ENCODE measurements at regions not wholly inside any gene's neighbourhood (a gene's known extent, or its start where the extent isn't known, plus 50 kb on each side); places are given as distances from the start of the nearest gene placed in this dataset.

GRCh38 chr2:51218047-51218446 is 186.1 kb upstream of the NRXN1 start:
- no peaks in the 10 kb centered on the region for H3F3A ChIP-seq (ENCODE audit: insufficient read depth, low read depth)
- no peak for DNase-seq
- H3K4me1 ChIP-seq (replicated peaks; ENCODE audit: insufficient read depth): no peaks in the 10 kb centered on the region
- H3K9me3 ChIP-seq (ENCODE audit: insufficient read depth, low read depth): no peaks in the 10 kb centered on the region
- intact Hi-C loops (cut with micrococcal nuclease; ENCODE audit: unreplicated experiment): no loop called here
- H2AFZ ChIP-seq: no peak overlapping the region
- ChIA-PET CTCF (no interaction called here), POLR2A (ENCODE audit: unreplicated experiment) (no interaction called here)
- H3K27ac ChIP-seq: no peak overlapping the region
- H4K20me1 ChIP-seq (ENCODE audit: insufficient read depth): no peaks in the 10 kb centered on the region
- H3K79me2 ChIP-seq (ENCODE audit: low read depth): no peaks in the 10 kb centered on the region
- H3K36me3 ChIP-seq (ENCODE audit: low read depth): no peaks in the 10 kb centered on the region
- H3K27me3 ChIP-seq (ENCODE audit: insufficient read depth, low read depth): no peaks in the 10 kb centered on the region
- no peak overlapping the region for H3K4me3 ChIP-seq
- TF ChIP-seq CTCF (conservative IDR thresholded peaks at IDR 0.05) (no peak), EZH2 (IDR thresholded peaks at IDR 0.05; ENCODE audit: low read depth) (no peak)
- no peaks in the 10 kb centered on the region for H3K9me2 ChIP-seq (ENCODE audit: insufficient read depth)
- BruUV-seq (replicated peaks): no TSS peak
- H3K4me2 ChIP-seq: no peak overlapping the region

- POLR2A ChIA-PET (ENCODE audit: unreplicated experiment): no interaction called here
- DNase-seq: no peak
- H3K36me3 ChIP-seq (ENCODE audit: low read depth): no peaks in the 10 kb centered on the region
Measured at GRCh38 chr2:51213826-51214225, 181.9 kb upstream of the NRXN1 start.

GRCh38 chr2:51212374-51212773 is 180.4 kb upstream of the NRXN1 start:
- CTCF ChIA-PET: no interaction called here
- no peak overlapping the region for H2AFZ ChIP-seq
- no peaks in the 10 kb centered on the region for H3K4me1 ChIP-seq (replicated peaks; ENCODE audit: insufficient read depth)
- DNase-seq: no peak
- no peaks in the 10 kb centered on the region for H3K79me2 ChIP-seq (ENCODE audit: low read depth)
- no TSS peak for BruUV-seq (replicated peaks)
- H3K27ac ChIP-seq: no peak overlapping the region
- intact Hi-C loops (cut with micrococcal nuclease; ENCODE audit: unreplicated experiment): no loop called here
- H3K4me2 ChIP-seq: no peak overlapping the region
- no peaks in the 10 kb centered on the region for H3K27me3 ChIP-seq (ENCODE audit: insufficient read depth, low read depth)
- H3K9me3 ChIP-seq (ENCODE audit: insufficient read depth, low read depth): no peaks in the 10 kb centered on the region
- H3K36me3 ChIP-seq (ENCODE audit: low read depth): no peaks in the 10 kb centered on the region
- H3K4me3 ChIP-seq: no peak overlapping the region
- no peaks in the 10 kb centered on the region for H4K20me1 ChIP-seq (ENCODE audit: insufficient read depth)
- 0 out of 2 replicates have a peak, but pooled peaks cover 4% of the 10 kb centered on the region for H3K9me2 ChIP-seq (ENCODE audit: insufficient read depth)
- POLR2A ChIA-PET (ENCODE audit: unreplicated experiment): no interaction called here
- no peak for TF ChIP-seq CTCF (conservative IDR thresholded peaks at IDR 0.05)
- TF ChIP-seq EZH2 (IDR thresholded peaks at IDR 0.05; ENCODE audit: low read depth): no peak
- no peaks in the 10 kb centered on the region for H3F3A ChIP-seq (ENCODE audit: insufficient read depth, low read depth)

More at GRCh38 chr2:51213826-51214225, 181.9 kb upstream of the NRXN1 start:
- Histone ChIP-seq H2AFZ (no peak overlapping the region), H3K4me3 (no peak overlapping the region), H3K4me1 (replicated peaks; ENCODE audit: insufficient read depth) (no peaks in the 10 kb centered on the region), H3K27ac (no peak overlapping the region), H3K4me2 (no peak overlapping the region), H3K27me3 (ENCODE audit: insufficient read depth, low read depth) (no peaks in the 10 kb centered on the region), H4K20me1 (ENCODE audit: insufficient read depth) (no peaks in the 10 kb centered on the region), H3K79me2 (ENCODE audit: low read depth) (no peaks in the 10 kb centered on the region), H3K9me2 (ENCODE audit: insufficient read depth) (0 out of 2 replicates have a peak, but pooled peaks cover 4% of the 10 kb centered on the region), H3K9me3 (ENCODE audit: insufficient read depth, low read depth) (no peaks in the 10 kb centered on the region), H3F3A (ENCODE audit: insufficient read depth, low read depth) (no peaks in the 10 kb centered on the region)
- BruUV-seq (replicated peaks): no TSS peak
- intact Hi-C loops (cut with micrococcal nuclease; ENCODE audit: unreplicated experiment): no loop called here
- CTCF ChIA-PET: no interaction called here
- TF ChIP-seq CTCF (conservative IDR thresholded peaks at IDR 0.05) (no peak), EZH2 (IDR thresholded peaks at IDR 0.05; ENCODE audit: low read depth) (no peak)

Data from PC-9 (cell line).